K562 (cell line): ENCODE measurements at regions not wholly inside any gene's neighbourhood (a gene's known extent, or its start where the extent isn't known, plus 50 kb on each side); places are given as distances from the start of the nearest gene placed in this dataset.

ENCODE experiments used
- ATAC-seq: fragments of 200-7000 bp; cut with Tn5 transposase; 3 replicates; pipeline ENCODE4 v1.9.1; 2020; ENCODE audit warnings: moderate library complexity
- BruUV-seq: library from RNA; stranded (reverse); fragments of 400-500 nt; replicated peaks from 2 replicates; lab custom pipeline; 2021; lab: Mats Ljungman, UMichigan
- CTCF ChIA-PET: fragments of 300-600 bp; formaldehyde crosslinking; extraction: SDS; loops from one replicate; lab custom pipeline; 2021; ENCODE audit warnings: low intra/inter-chr PET ratio; lab: Yijun Ruan, JAX
- POLR2A ChIA-PET: fragments of 300-600, 350-650 bp; sonication (Branson Sonifier 250); formaldehyde crosslinking; extraction: SDS; loops from one replicate; lab custom pipeline; 2021; ENCODE audit warnings: antibody characterized with exemption, inconsistent platforms; lab: Yijun Ruan, JAX
- DNase-seq, 4 experiments: peaks; one replicate each; pipeline versions ENCODE4 v3.0.0 to v3.0.0-alpha.2; 2011 to 2018; ENCODE audit warnings: low spot score in 3 of 4, mixed read lengths in 3 of 4; ENCODE audit errors: extremely low read depth in 1 of 4
- FAIRE-seq: peaks from 2 replicates; lab custom pipeline; 2011; peaks lifted over from hg19 to GRCh38; lab: Jason Lieb, UNC
- H2AFZ ChIP-seq: 2 replicates; pipeline ENCODE4 v1.6.0; 2011; ENCODE audit warnings: low read depth, low read length, control low read depth, inconsistent platforms
- H3K27ac ChIP-seq: fragments of 200-600 bp; 3 replicates; pipeline ENCODE4 v1.8.0; 2011; ENCODE audit warnings: low read depth, mild to moderate bottlenecking, control low read depth, inconsistent platforms, low read length, moderate library complexity, mixed read lengths; ENCODE audit errors: extremely low read depth
- H3K27me3 ChIP-seq, 2 experiments: fragments of 300-600 bp in 1 of 2; 2 replicates in 1 of 2; 3 replicates in 1 of 2; pipeline versions ENCODE4 v1.6.0 to v1.8.0; 2011; ENCODE audit warnings: inconsistent platforms in 2 of 2, low read length in 2 of 2, mild to moderate bottlenecking in 1 of 2, mixed read lengths in 1 of 2, moderate library complexity in 1 of 2; ENCODE audit not compliant: control insufficient read depth in 2 of 2, insufficient read depth in 2 of 2
- H3K36me3 ChIP-seq: fragments of 300-600 bp; 3 replicates; pipeline ENCODE4 v1.8.0; 2011; ENCODE audit warnings: mild to moderate bottlenecking, low read length, inconsistent platforms; ENCODE audit not compliant: control insufficient read depth, insufficient read depth
- H3K4me1 ChIP-seq, 2 experiments: fragments of 200-600 bp in 1 of 2; replicated peaks in 1 of 2; 2 replicates in 1 of 2; 3 replicates in 1 of 2; pipeline versions ENCODE4 v1.5.1 to v1.8.0; 2011; ENCODE audit warnings: inconsistent platforms in 2 of 2, low read length in 2 of 2, mild to moderate bottlenecking in 1 of 2, mixed read lengths in 1 of 2, moderate library complexity in 1 of 2; ENCODE audit not compliant: control insufficient read depth in 2 of 2, insufficient read depth in 2 of 2
- H3K4me2 ChIP-seq: 2 replicates; pipeline ENCODE4 v1.6.1; 2011; ENCODE audit warnings: low read length, control low read depth, inconsistent platforms, mixed read lengths; ENCODE audit not compliant: insufficient read depth
- H3K4me3 ChIP-seq: fragments of 200-600 bp; sonication (generic), shearing (Covaris generic); 2 replicates; pipeline ENCODE4 v1.5.1; 2016; ENCODE audit warnings: control low read depth, inconsistent platforms
- H3K79me2 ChIP-seq: fragments of 200-600 bp; 3 replicates; pipeline ENCODE4 v1.8.0; 2011; ENCODE audit warnings: low read length, inconsistent platforms; ENCODE audit not compliant: control insufficient read depth, insufficient read depth
- H3K9ac ChIP-seq, 2 experiments: 2 replicates each; pipeline versions ENCODE4 v1.6.0 to v1.6.1; 2011; ENCODE audit warnings: low read depth in 2 of 2, low read length in 2 of 2, control low read depth in 1 of 2, inconsistent platforms in 1 of 2, mild to moderate bottlenecking in 1 of 2, mixed read lengths in 1 of 2; ENCODE audit not compliant: insufficient read depth in 1 of 2
- H3K9me1 ChIP-seq: one replicate; pipeline ENCODE4 v1.6.0; 2011; ENCODE audit warnings: inconsistent platforms, mild to moderate bottlenecking, low read length, moderate library complexity; ENCODE audit not compliant: control insufficient read depth, insufficient read depth
- H3K9me3 ChIP-seq: replicated peaks from 2 replicates; pipeline ENCODE4 v1.5.1; 2011; ENCODE audit warnings: low read depth, low read length, inconsistent platforms; ENCODE audit not compliant: control insufficient read depth, insufficient read depth
- H4K20me1 ChIP-seq: replicated peaks from 2 replicates; pipeline ENCODE4 v1.6.1; 2011; ENCODE audit warnings: low read length, inconsistent platforms, mixed read lengths; ENCODE audit not compliant: control insufficient read depth, insufficient read depth
- BCLAF1 ChIP-seq, 2 experiments: fragments of 450-650 bp in 1 of 2; IDR thresholded peaks; 2 replicates each; pipeline ENCODE4 v1.6.1; 2011 to 2017; ENCODE audit warnings: low read depth in 2 of 2, antibody characterized with exemption in 1 of 2, borderline replicate concordance in 1 of 2, low read length in 1 of 2, mild to moderate bottlenecking in 1 of 2, mixed read lengths in 1 of 2; ENCODE audit not compliant: control insufficient read depth in 1 of 2
- SRSF1 ChIP-seq: fragments of 200-400 bp; formaldehyde crosslinking; IDR thresholded peaks from 2 replicates; pipeline ENCODE4 v1.6.1; 2017; ENCODE audit warnings: mild to moderate bottlenecking, low read depth, low read length, moderate library complexity
- ZNF707 ChIP-seq: fragments of 250-450 bp; sonication (Bioruptor Pico); conservative IDR thresholded peaks from 2 replicates; pipeline ENCODE4 v1.8.0; 2022; ENCODE audit warnings: inconsistent platforms, mild to moderate bottlenecking, moderate library complexity
- in situ Hi-C: fragments of 300-500 bp; cut with MboI; formaldehyde crosslinking; loops from 4 replicates; pipeline ENCODE4 v1.15.0; 2018; ENCODE audit warnings: inconsistent platforms, mixed read lengths
- intact Hi-C: fragments of 100-400 bp; cut with micrococcal nuclease; formaldehyde crosslinking; loops from 2 replicates; pipeline ENCODE4 v1.14.2; 2022

GRCh38 chr11:115056514-115056913, 378.2 kb downstream of the NXPE2 start:
- no peaks in the 10 kb centered on the region for H3K9me1 ChIP-seq
- no peak overlapping the region for H3K9ac ChIP-seq
- H3K27me3 ChIP-seq: peaks cover 0 to 3% of the 10 kb centered on the region in 2 experiments; a peak in 1 of 5 replicates
- intact Hi-C loops (no loop called here), in situ Hi-C loops (no loop called here)
- no peak overlapping the region for H3K4me2 ChIP-seq
- no peak for DNase-seq
- H3K79me2 ChIP-seq: no peaks in the 10 kb centered on the region
- FAIRE-seq: no peak
- no peak overlapping the region for H3K4me3 ChIP-seq
- H4K20me1 ChIP-seq: no peaks in the 10 kb centered on the region
- TF ChIP-seq SRSF1: no peak
- TF ChIP-seq ZNF707 (CRISPR knock-in tag): peak; percentile 84
- TF ChIP-seq BCLAF1 (IDR thresholded peaks at IDR 0.05; ENCODE audit: borderline replicate concordance in 1 of 2, control insufficient read depth in 1 of 2, low read depth in 2 of 2, low read length in 1 of 2): no peak
- H3K36me3 ChIP-seq: no peaks in the 10 kb centered on the region
- H3K4me1 ChIP-seq: no peaks in the 10 kb centered on the region
- BruUV-seq: no TSS peak
- H3K27ac ChIP-seq: no peak overlapping the region
- no peaks in the 10 kb centered on the region for H3K9me3 ChIP-seq
- ChIA-PET CTCF (no interaction called here), POLR2A (no interaction called here)
- ATAC-seq: no peak
- H2AFZ ChIP-seq: no peak overlapping the region
